PC-3 (cell line): ENCODE measurements at regions not wholly inside any gene's neighbourhood (a gene's known extent, or its start where the extent isn't known, plus 50 kb on each side); places are given as distances from the start of the nearest gene placed in this dataset.

ENCODE experiments used
- ATAC-seq: fragments of 200-7000 bp; cut with Tn5 transposase; 2 replicates; pipeline ENCODE4 v1.9.1; 2020; ENCODE audit warnings: mild to moderate bottlenecking, moderate library complexity
- BruUV-seq: library from RNA; stranded (reverse); fragments of 400-500 nt; replicated peaks from 2 replicates; lab custom pipeline; 2021; lab: Mats Ljungman, UMichigan
- CTCF ChIA-PET: fragments of 300-600 bp; sonication (Branson Sonifier 250); formaldehyde crosslinking; loops from one replicate; lab custom pipeline; 2022; ENCODE audit warnings: antibody characterized with exemption; lab: Charles Lee
- POLR2A ChIA-PET: fragments of 300-600 bp; sonication (Branson Sonifier 250); formaldehyde crosslinking; loops from one replicate; lab custom pipeline; 2022; ENCODE audit warnings: antibody characterized with exemption; ENCODE audit not compliant: unreplicated experiment; lab: Charles Lee
- DNase-seq: peaks from one replicate; pipeline ENCODE4 v3.0.0-alpha.2; 2015
- H2AFZ ChIP-seq: fragments of 300-600 bp; sonication (generic); 2 replicates; pipeline ENCODE4 v1.6.0; 2016; ENCODE audit warnings: antibody characterized with exemption, low read length
- H3F3A ChIP-seq: fragments of 300-600 bp; sonication (generic); one replicate; pipeline ENCODE4 v1.6.0; 2017; ENCODE audit warnings: antibody characterized with exemption, low read length, control low read depth, mild to moderate bottlenecking; ENCODE audit not compliant: unreplicated experiment
- H3K27ac ChIP-seq: fragments of 300-600 bp; sonication (generic); 2 replicates; pipeline ENCODE4 v1.5.1; 2016; ENCODE audit warnings: mild to moderate bottlenecking, low read length
- H3K27me3 ChIP-seq: fragments of 300-600 bp; sonication (generic); 2 replicates; pipeline ENCODE4 v1.6.1; 2016; ENCODE audit warnings: low read length, mixed read lengths
- H3K36me3 ChIP-seq: fragments of 300-600 bp; sonication (generic); 2 replicates; pipeline ENCODE4 v1.6.1; 2016; ENCODE audit warnings: low read depth, mixed run types, low read length, mixed read lengths
- H3K4me1 ChIP-seq: fragments of 300-600 bp; sonication (generic); 2 replicates; pipeline ENCODE4 v1.5.1; 2016; ENCODE audit warnings: low read length; ENCODE audit not compliant: insufficient read depth
- H3K4me2 ChIP-seq: fragments of 300-600 bp; sonication (generic); 2 replicates; pipeline ENCODE4 v1.6.0; 2016; ENCODE audit warnings: low read length
- H3K4me3 ChIP-seq: fragments of 300-600 bp; sonication (generic); 2 replicates; pipeline ENCODE4 v1.5.1; 2016; ENCODE audit warnings: mild to moderate bottlenecking, low read length, mixed read lengths
- H3K79me2 ChIP-seq: fragments of 300-600 bp; sonication (generic); 2 replicates; pipeline ENCODE4 v1.6.1; 2017; ENCODE audit warnings: low read length, mixed read lengths
- H3K9ac ChIP-seq: fragments of 300-600 bp; sonication (generic); 2 replicates; pipeline ENCODE4 v1.6.0; 2016; ENCODE audit warnings: mild to moderate bottlenecking, low read length
- H3K9me2 ChIP-seq: fragments of 300-600 bp; sonication (generic); replicated peaks from 2 replicates; pipeline ENCODE4 v1.6.1; 2016; ENCODE audit warnings: mixed run types, low read length, mixed read lengths
- H3K9me3 ChIP-seq: fragments of 300-600 bp; sonication (generic); 2 replicates; pipeline ENCODE4 v1.6.1; 2016; ENCODE audit warnings: low read length, mixed read lengths
- H4K20me1 ChIP-seq: fragments of 300-600 bp; sonication (generic); 2 replicates; pipeline ENCODE4 v1.6.1; 2016; ENCODE audit warnings: low read length, mixed read lengths
- CTCF ChIP-seq: fragments of 300-600 bp; sonication (generic); conservative IDR thresholded peaks from 2 replicates; pipeline ENCODE4 v1.5.1; 2017; ENCODE audit warnings: antibody characterized with exemption, low read depth, mild to moderate bottlenecking, low read length
- EZH2 ChIP-seq: fragments of 300-600 bp; sonication (generic); IDR thresholded peaks from one replicate; pipeline ENCODE4 v1.6.1; 2017; ENCODE audit warnings: antibody characterized with exemption, mild to moderate bottlenecking, low read length; ENCODE audit not compliant: unreplicated experiment
- EZH2phosphoT487 ChIP-seq: fragments of 300-600 bp; sonication (generic); IDR thresholded peaks from 2 replicates; pipeline ENCODE4 v1.6.1; 2018; ENCODE audit warnings: mild to moderate bottlenecking, antibody characterized with exemption, low read length, borderline replicate concordance
- intact Hi-C: fragments of 100-400 bp; cut with micrococcal nuclease; formaldehyde crosslinking; loops from 2 replicates; pipeline ENCODE4 v1.9.0; 2023

- POLR2A ChIA-PET = no interaction called here
These were observed 96.6 kb upstream of the CACUL1 start for GRCh38 chr10:118851062-118852035.

GRCh38 chr10:118853916-118854315 lies 99.1 kb upstream of the CACUL1 start:
- DNase-seq (no peak), ATAC-seq (no peak)
- H3K36me3 ChIP-seq = no peaks in the 10 kb centered on the region
- H3K9ac ChIP-seq = no peak overlapping the region
- H3K27ac ChIP-seq = no peak overlapping the region
- POLR2A ChIA-PET = no interaction called here
- no peaks in the 10 kb centered on the region for H3K27me3 ChIP-seq
- no peaks in the 10 kb centered on the region for H4K20me1 ChIP-seq
- H3K4me2 ChIP-seq = no peak overlapping the region
- no peaks in the 10 kb centered on the region for H3K79me2 ChIP-seq
- no peak overlapping the region for H3K4me3 ChIP-seq
- no peak overlapping the region for H2AFZ ChIP-seq
- H3K4me1 ChIP-seq = peaks cover 9% of the 10 kb centered on the region; the same call in 1 of the 2 replicates
- no peaks in the 10 kb centered on the region for H3K9me2 ChIP-seq
- BruUV-seq = no TSS peak
- CTCF ChIA-PET = no interaction called here
- no peak for TF ChIP-seq EZH2
- no peak for TF ChIP-seq CTCF
- no peak for TF ChIP-seq EZH2phosphoT487
- intact Hi-C loops = no loop called here
- H3F3A ChIP-seq = no peaks in the 10 kb centered on the region
- H3K9me3 ChIP-seq = no peaks in the 10 kb centered on the region

More at GRCh38 chr10:118851062-118852035, 96.6 kb upstream of the CACUL1 start:
- TF ChIP-seq CTCF (no peak), EZH2 (no peak), EZH2phosphoT487 (no peak)
- Histone ChIP-seq H3K36me3 (no peaks in the 10 kb centered on the region), H3F3A (no peaks in the 10 kb centered on the region), H3K4me1 (peaks cover 9% of the 10 kb centered on the region; the same call in 1 of the 2 replicates), H3K27ac (no peak overlapping the region), H3K9ac (no peak overlapping the region), H3K9me2 (no peaks in the 10 kb centered on the region), H3K4me3 (no peak overlapping the region), H4K20me1 (no peaks in the 10 kb centered on the region), H3K4me2 (no peak overlapping the region), H3K79me2 (no peaks in the 10 kb centered on the region), H3K9me3 (no peaks in the 10 kb centered on the region), H3K27me3 (no peaks in the 10 kb centered on the region), H2AFZ (no peak overlapping the region)
- no TSS peak for BruUV-seq
- CTCF ChIA-PET = no interaction called here
- intact Hi-C loops = no loop called here
- peak; percentile 74 for DNase-seq
- ATAC-seq = peak; percentile 82

GRCh38 chr10:118856106-118856505 lies 101.3 kb upstream of the CACUL1 start:
- no peak overlapping the region for H3K9ac ChIP-seq
- H3K27ac ChIP-seq = no peak overlapping the region
- no peak for DNase-seq
- TF ChIP-seq EZH2 = no peak
- TF ChIP-seq CTCF = no peak
- TF ChIP-seq EZH2phosphoT487 = no peak
- no peak overlapping the region for H2AFZ ChIP-seq
- H3K4me1 ChIP-seq = peaks cover 9% of the 10 kb centered on the region; the same call in 1 of the 2 replicates
- no TSS peak for BruUV-seq
- no peak overlapping the region for H3K4me2 ChIP-seq
- no peak for ATAC-seq
- H3F3A ChIP-seq = no peaks in the 10 kb centered on the region
- H3K79me2 ChIP-seq = no peaks in the 10 kb centered on the region
- H3K27me3 ChIP-seq = no peaks in the 10 kb centered on the region
- intact Hi-C loops = no loop called here
- no peaks in the 10 kb centered on the region for H3K9me2 ChIP-seq
- H3K9me3 ChIP-seq = no peaks in the 10 kb centered on the region
- H4K20me1 ChIP-seq = no peaks in the 10 kb centered on the region
- CTCF ChIA-PET = no interaction called here
- no peaks in the 10 kb centered on the region for H3K36me3 ChIP-seq
- POLR2A ChIA-PET = no interaction called here
- H3K4me3 ChIP-seq = no peak overlapping the region
